Lung (tissue), 11 donors: ENCODE measurements at regions not wholly inside any gene's neighbourhood (a gene's known extent, or its start where the extent isn't known, plus 50 kb on each side); places are given as distances from the start of the nearest gene placed in this dataset.

Experiments
- ATAC-seq: fragments of 200-7000 bp; cut with Tn5 transposase; one replicate; pipeline ENCODE4 v1.9.1; 2020; ENCODE audit warnings: moderate number of reproducible peaks; ENCODE audit not compliant: insufficient read depth, low FRiP score
- DNase-seq, 3 donors: peaks; one replicate each; pipeline ENCODE4 v3.0.0-alpha.2; 2013 to 2017
- H3K27ac ChIP-seq, 2 donors: one replicate each; pipeline ENCODE4 v1.5.1; 2013; ENCODE audit warnings: mild to moderate bottlenecking in 2 of 2, moderate library complexity in 2 of 2, control low read depth in 1 of 2, inconsistent platforms in 1 of 2, low read depth in 1 of 2, low read length in 1 of 2
- H3K27me3 ChIP-seq, 3 donors: one replicate each; pipeline ENCODE4 v1.5.1; 2013; ENCODE audit warnings: low read length in 2 of 3; ENCODE audit not compliant: control insufficient read depth in 3 of 3, insufficient read depth in 3 of 3
- H3K36me3 ChIP-seq, 4 donors: one replicate each; pipeline ENCODE4 v1.5.1; 2013; ENCODE audit warnings: low read length in 4 of 4, mild to moderate bottlenecking in 1 of 4, moderate library complexity in 1 of 4; ENCODE audit not compliant: control insufficient read depth in 4 of 4, insufficient read depth in 4 of 4
- H3K4me1 ChIP-seq, 5 donors: one replicate each; pipeline ENCODE4 v1.5.1; 2013; ENCODE audit warnings: low read length in 5 of 5, mild to moderate bottlenecking in 2 of 5, moderate library complexity in 1 of 5; ENCODE audit not compliant: control insufficient read depth in 5 of 5, insufficient read depth in 5 of 5
- H3K4me3 ChIP-seq: one replicate; pipeline ENCODE4 v1.5.1; 2013; ENCODE audit warnings: mild to moderate bottlenecking, control low read depth, moderate library complexity
- H3K9ac ChIP-seq, 2 donors: one replicate each; pipeline ENCODE4 v1.5.1; 2013; ENCODE audit warnings: low read length in 2 of 2, control low read depth in 1 of 2; ENCODE audit not compliant: insufficient read depth in 1 of 2
- H3K9me3 ChIP-seq, 4 donors: one replicate each; pipeline ENCODE4 v1.5.1; 2013; ENCODE audit warnings: low read length in 3 of 4, mild to moderate bottlenecking in 1 of 4, moderate library complexity in 1 of 4; ENCODE audit not compliant: control insufficient read depth in 4 of 4, insufficient read depth in 3 of 4
- WGBS, 2 donors: extraction: QIAGEN DNeasy Blood & Tissue Kit; methylation state at CpG; one replicate each; pipeline ENCODE4 v1.1.7; 2013; 5-methylcytosine and 5-hydroxymethylcytosine counted together
- TF ChIP-seq, protein P1 (sequence below): IDR thresholded peaks from 2 replicates; pipeline ENCODE4 v1.5.1; 2012; ENCODE audit warnings: mild to moderate bottlenecking; ENCODE audit errors: control extremely low read depth, extremely low read depth
- donor health status: control.
- donor health status: control.
- donor health status: Bipolar disorder and iron deficiency.
- donor health status: healthy.
- donor health status: DM: yes; HTN: yes; CAD: no.

DNA sequence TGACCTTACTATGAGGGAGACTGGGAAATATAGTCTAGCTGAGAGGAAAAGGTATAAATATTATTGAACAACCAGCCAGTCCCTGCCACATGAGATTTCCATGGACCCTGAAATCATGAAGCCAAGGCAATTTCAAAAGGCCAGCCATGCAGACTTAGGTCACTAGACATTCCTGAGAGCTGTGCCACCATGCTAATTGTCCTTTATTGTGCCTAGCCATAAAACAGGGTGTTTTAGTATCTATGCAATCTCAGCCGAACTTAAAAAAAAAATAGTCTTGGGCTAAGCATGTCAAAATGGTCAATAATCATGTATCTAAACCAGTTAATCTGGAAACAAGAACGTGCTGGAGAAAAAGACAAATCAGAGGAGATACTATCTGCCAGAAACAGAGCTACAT is 269.5 kb downstream of the LNPK start:
- ATAC-seq (no peak), DNase-seq (no peak)
- H3K4me1 ChIP-seq, result no peaks in the 10 kb centered on the region
- no peaks in the 10 kb centered on the region for H3K27me3 ChIP-seq
- peaks cover 0 to 2% (median 0%) of the 10 kb centered on the region in 4 donors for H3K9me3 ChIP-seq
- WGBS, 2 donors, result 78 to 86% methylated on average over 2 of the region's 2 CpGs
- H3K27ac ChIP-seq, result no peak overlapping the region
- H3K36me3 ChIP-seq, result no peaks in the 10 kb centered on the region
- H3K9ac ChIP-seq, result no peak overlapping the region
- TF ChIP-seq, protein P1, sequence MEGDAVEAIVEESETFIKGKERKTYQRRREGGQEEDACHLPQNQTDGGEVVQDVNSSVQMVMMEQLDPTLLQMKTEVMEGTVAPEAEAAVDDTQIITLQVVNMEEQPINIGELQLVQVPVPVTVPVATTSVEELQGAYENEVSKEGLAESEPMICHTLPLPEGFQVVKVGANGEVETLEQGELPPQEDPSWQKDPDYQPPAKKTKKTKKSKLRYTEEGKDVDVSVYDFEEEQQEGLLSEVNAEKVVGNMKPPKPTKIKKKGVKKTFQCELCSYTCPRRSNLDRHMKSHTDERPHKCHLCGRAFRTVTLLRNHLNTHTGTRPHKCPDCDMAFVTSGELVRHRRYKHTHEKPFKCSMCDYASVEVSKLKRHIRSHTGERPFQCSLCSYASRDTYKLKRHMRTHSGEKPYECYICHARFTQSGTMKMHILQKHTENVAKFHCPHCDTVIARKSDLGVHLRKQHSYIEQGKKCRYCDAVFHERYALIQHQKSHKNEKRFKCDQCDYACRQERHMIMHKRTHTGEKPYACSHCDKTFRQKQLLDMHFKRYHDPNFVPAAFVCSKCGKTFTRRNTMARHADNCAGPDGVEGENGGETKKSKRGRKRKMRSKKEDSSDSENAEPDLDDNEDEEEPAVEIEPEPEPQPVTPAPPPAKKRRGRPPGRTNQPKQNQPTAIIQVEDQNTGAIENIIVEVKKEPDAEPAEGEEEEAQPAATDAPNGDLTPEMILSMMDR, result no peak
- no peak overlapping the region for H3K4me3 ChIP-seq

DNA sequence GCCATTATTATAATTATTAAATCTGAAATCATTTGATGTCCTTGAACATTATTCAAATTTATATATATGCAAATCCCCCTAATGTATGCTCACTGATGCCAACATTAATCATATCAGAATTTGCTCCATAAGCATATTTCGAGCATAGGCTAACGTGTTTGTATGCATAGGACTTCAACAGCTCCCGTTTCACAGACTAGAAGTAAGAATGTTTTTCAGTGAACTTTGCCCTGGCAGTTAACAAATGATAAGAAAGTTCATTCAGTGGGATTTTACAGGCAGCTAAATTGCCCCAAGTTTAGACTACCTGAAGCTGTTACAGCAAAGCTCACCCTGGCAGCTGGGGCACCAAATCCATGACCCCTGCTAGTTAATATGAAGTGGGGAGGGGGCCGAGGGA is 272.0 kb downstream of the LNPK start:
- TF ChIP-seq, protein P1, result no peak
- DNase-seq, result no peak
- Histone ChIP-seq H3K4me3 (no peak overlapping the region), H3K36me3 (no peaks in the 10 kb centered on the region), H3K9ac (no peak overlapping the region), H3K27me3 (no peaks in the 10 kb centered on the region), H3K9me3 (peaks cover 0 to 4% (median 0%) of the 10 kb centered on the region in 4 donors), H3K4me1 (no peaks in the 10 kb centered on the region), H3K27ac (no peak overlapping the region)
- WGBS, 2 donors, result 46 to 74% methylated on average over 4 of the region's 4 CpGs
- ATAC-seq, result no peak

DNA sequence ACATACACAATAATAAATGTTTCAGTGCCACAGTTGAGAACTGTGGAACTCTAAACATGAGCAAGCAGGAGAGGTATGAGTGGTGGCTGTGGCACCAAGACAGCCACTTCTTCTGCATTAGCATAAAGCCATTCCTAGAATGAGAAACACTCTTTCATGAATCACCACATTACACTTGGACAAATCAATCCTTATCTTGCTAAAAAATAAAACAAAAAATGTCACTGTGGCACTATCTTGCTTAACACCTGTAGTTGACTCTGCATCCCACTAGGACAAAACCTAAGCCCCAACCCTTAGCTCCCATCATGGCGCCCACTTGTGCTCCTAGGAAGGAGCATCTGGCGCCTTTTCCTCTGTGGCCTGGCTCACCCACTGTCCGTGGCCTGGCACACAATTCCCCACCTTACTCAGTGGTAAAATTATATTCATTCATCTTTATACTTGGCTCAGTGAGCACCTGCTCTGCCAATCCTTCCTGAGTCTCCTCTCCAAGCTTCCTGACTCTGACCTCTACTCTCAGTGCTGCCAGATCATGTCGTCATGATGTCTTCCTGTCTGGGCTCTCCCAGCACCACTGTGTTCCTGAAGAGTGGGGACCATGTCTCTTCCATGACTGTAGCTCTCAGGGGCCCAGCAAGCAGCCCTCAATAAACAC is 272.9 kb downstream of the LNPK start:
- DNase-seq, result no peak
- 75 to 81% methylated on average over 4 of the region's 4 CpGs for WGBS, 2 donors
- ATAC-seq, result no peak
- Histone ChIP-seq H3K36me3 (no peaks in the 10 kb centered on the region), H3K4me3 (no peak overlapping the region), H3K27me3 (no peaks in the 10 kb centered on the region), H3K27ac (no peak overlapping the region), H3K9me3 (peaks cover 0 to 4% (median 0%) of the 10 kb centered on the region in 4 donors), H3K9ac (no peak overlapping the region), H3K4me1 (no peaks in the 10 kb centered on the region)
- TF ChIP-seq, protein P1, result no peak

DNA sequence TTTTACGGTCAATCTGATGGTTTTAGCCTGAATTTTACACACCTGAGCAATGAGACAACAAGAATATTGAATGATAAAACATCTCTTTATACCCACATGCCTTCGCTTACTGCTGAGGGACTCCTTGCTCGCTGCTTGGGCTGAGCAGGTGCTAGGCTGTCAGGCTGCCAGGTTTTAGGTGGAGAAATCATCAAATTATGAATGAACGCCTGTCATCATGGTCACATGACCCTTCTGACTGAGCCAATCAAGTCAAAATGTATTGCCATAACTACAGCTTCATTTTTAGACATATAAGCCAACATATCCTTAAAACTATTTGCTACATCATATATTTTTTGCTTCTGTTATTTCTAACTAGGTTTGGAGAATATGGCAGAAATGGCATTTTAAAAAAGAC is 274.0 kb downstream of the LNPK start:
- Histone ChIP-seq H3K36me3 (no peaks in the 10 kb centered on the region), H3K27me3 (no peaks in the 10 kb centered on the region), H3K4me3 (no peak overlapping the region), H3K27ac (no peak overlapping the region), H3K9ac (no peak overlapping the region), H3K4me1 (no peaks in the 10 kb centered on the region), H3K9me3 (peaks cover 0 to 4% (median 0%) of the 10 kb centered on the region in 4 donors)
- DNase-seq (no peak), ATAC-seq (no peak)
- WGBS, 2 donors, result 85 to 92% methylated on average over 4 of the region's 4 CpGs
- TF ChIP-seq, protein P1, result no peak
